G401 (cell line): ENCODE measurements at regions not wholly inside any gene's neighbourhood (a gene's known extent, or its start where the extent isn't known, plus 50 kb on each side); places are given as distances from the start of the nearest gene placed in this dataset.
"Not testable (repeated sequence)": the region's sequence is repeated elsewhere in the genome, so short reads cannot be mapped to it uniquely, and the experiment has no call there.

Experiments
- DNase-seq: peaks from one replicate; pipeline ENCODE4 v3.0.0-alpha.2; 2015; ENCODE audit warnings: low spot score
- in situ Hi-C: cut with HindIII; loops from 2 replicates; pipeline ENCODE4 v1.10.0; 2016; ENCODE audit warnings: low sequenced_read_pairs, mixed read lengths

GRCh38 chr13:65783383-65783782 lies 1446.8 kb downstream of the PCDH9 start:
- in situ Hi-C loops, result no loop called here
- no peak for DNase-seq

GRCh38 chr13:65771704-65772313 lies 1458.3 kb downstream of the PCDH9 start:
- DNase-seq, in situ Hi-C loops: not testable (repeated sequence)

GRCh38 chr13:65768545-65768944 lies 1461.6 kb downstream of the PCDH9 start:
- no peak for DNase-seq
- in situ Hi-C loops, result no loop called here

- no peak for DNase-seq
- in situ Hi-C loops, result no loop called here
These were observed 1466.3 kb downstream of the PCDH9 start for GRCh38 chr13:65763811-65764210.

- no peak for DNase-seq
- in situ Hi-C loops, result no loop called here
These were observed 1468.1 kb downstream of the PCDH9 start for GRCh38 chr13:65762012-65762411.

- in situ Hi-C loops, result no loop called here
- no peak for DNase-seq
These were observed 1474.0 kb downstream of the PCDH9 start for GRCh38 chr13:65756071-65756671.

- DNase-seq, result no peak
- in situ Hi-C loops, result no loop called here
These were observed 1481.9 kb downstream of the PCDH9 start for GRCh38 chr13:65748227-65748626.

- in situ Hi-C loops, result no loop called here
- DNase-seq, result no peak
These were observed 1483.7 kb downstream of the PCDH9 start for GRCh38 chr13:65746406-65746921.

- no peak for DNase-seq
- in situ Hi-C loops, result no loop called here
These were observed 1485.3 kb downstream of the PCDH9 start for GRCh38 chr13:65744836-65745235.

- in situ Hi-C loops, result no loop called here
These were observed 1497.0 kb downstream of the PCDH9 start for GRCh38 chr13:65733110-65733509.

GRCh38 chr13:65727070-65727469 lies 1503.1 kb downstream of the PCDH9 start:
- DNase-seq, result no peak
- in situ Hi-C loops, result no loop called here

More at GRCh38 chr13:65733110-65733509, 1497.0 kb downstream of the PCDH9 start:
- no peak for DNase-seq

- in situ Hi-C loops, result no loop called here
- DNase-seq, result no peak
These were observed 1505.1 kb downstream of the PCDH9 start for GRCh38 chr13:65725006-65725405.

- no peak for DNase-seq
- in situ Hi-C loops, result no loop called here
These were observed 1505.9 kb downstream of the PCDH9 start for GRCh38 chr13:65724226-65724625.

GRCh38 chr13:65722506-65722905 lies 1507.6 kb downstream of the PCDH9 start:
- no peak for DNase-seq
- in situ Hi-C loops, result no loop called here

- DNase-seq, result no peak
- in situ Hi-C loops, result no loop called here
These were observed 1510.3 kb downstream of the PCDH9 start for GRCh38 chr13:65719831-65720230.

- no peak for DNase-seq
- in situ Hi-C loops, result no loop called here
These were observed 1519.6 kb downstream of the PCDH9 start for GRCh38 chr13:65710514-65710913.

GRCh38 chr13:65697843-65698242 lies 1532.3 kb downstream of the PCDH9 start:
- in situ Hi-C loops, result no loop called here
- no peak for DNase-seq

- in situ Hi-C loops, result no loop called here
- DNase-seq, result no peak
These were observed 1550.9 kb downstream of the PCDH9 start for GRCh38 chr13:65679240-65679639.

GRCh38 chr13:65677906-65678305 lies 1552.2 kb downstream of the PCDH9 start:
- in situ Hi-C loops, result no loop called here

GRCh38 chr13:65675383-65675782 lies 1554.8 kb downstream of the PCDH9 start:
- in situ Hi-C loops, DNase-seq: not testable (repeated sequence)

More at GRCh38 chr13:65677906-65678305, 1552.2 kb downstream of the PCDH9 start:
- DNase-seq, result no peak
